Ovary (tissue), 7 donors: ENCODE measurements at regions not wholly inside any gene's neighbourhood (a gene's known extent, or its start where the extent isn't known, plus 50 kb on each side); places are given as distances from the start of the nearest gene placed in this dataset.
"Not testable (repeated sequence)": the region's sequence is repeated elsewhere in the genome, so short reads cannot be mapped to it uniquely, and the experiment has no call there.

Experiments used
- DNase-seq, 5 donors: peaks; one replicate each; pipeline ENCODE4 v3.0.0-alpha.2; 2019 to 2020
- H3K27ac ChIP-seq, 2 donors: fragments of 200-600 bp; one replicate each; pipeline versions ENCODE4 v1.5.1 to v1.8.0; 2019 to 2022
- H3K27me3 ChIP-seq: fragments of 200-600 bp; one replicate; pipeline ENCODE4 v1.8.0; 2022
- H3K36me3 ChIP-seq: fragments of 200-600 bp; sonication (generic); one replicate; pipeline ENCODE4 v1.5.1; 2019
- H3K4me1 ChIP-seq: one replicate; pipeline ENCODE4 v1.8.1; 2013; ENCODE audit warnings: mild to moderate bottlenecking, moderate library complexity; ENCODE audit not compliant: insufficient read depth
- H3K4me3 ChIP-seq: fragments of 200-600 bp; sonication (generic); one replicate; pipeline ENCODE4 v1.5.1; 2017
- H3K9me3 ChIP-seq, 2 donors: fragments of 200-600 bp in 1 of 2; sonication (generic) in 1 of 2; one replicate each; pipeline versions ENCODE4 v1.5.1 to v1.8.1; 2013 to 2019; ENCODE audit warnings: mild to moderate bottlenecking in 1 of 2, moderate library complexity in 1 of 2
- EP300 ChIP-seq: sonication (generic); formaldehyde crosslinking; IDR thresholded peaks from one replicate; pipeline ENCODE4 v1.6.1; 2017; ENCODE audit warnings: antibody characterized with exemption
- POLR2A ChIP-seq: fragments of 450-650 bp; IDR thresholded peaks from one replicate; pipeline ENCODE4 v1.6.1; 2017; ENCODE audit warnings: antibody characterized with exemption, mild to moderate bottlenecking, moderate library complexity
- WGBS, 3 donors: extraction: QIAGEN DNeasy Blood & Tissue Kit in 1 of 3; methylation state at CpG; one replicate each; pipeline versions ENCODE4 v1.1.5 to v1.1.7; 2013 to 2017; 5-methylcytosine and 5-hydroxymethylcytosine counted together
- intact Hi-C, 4 donors: fragments of 100-400 bp; cut with DNase I; formaldehyde crosslinking; loops; one replicate each; pipeline versions ENCODE4 v1.11.0 to v1.15.1; 2022 to 2023
- TF ChIP-seq, protein P1 (sequence below), 3 donors: fragments of 450-650 bp in 2 of 3; fragments of 200-600 bp in 1 of 3; IDR thresholded peaks; one replicate each; pipeline versions ENCODE4 v1.5.1 to v1.8.0; 2016 to 2022; ENCODE audit warnings: antibody characterized with exemption in 3 of 3, mild to moderate bottlenecking in 1 of 3
- donor health status: DM: no; HTN: no; CAD: no; lungs with moderate emphysema.
- donor health status: DM: no; HTN: no; CAD: no.
- donor health status: Bipolar disorder and iron deficiency.
- donor health status: DM: no; HTN: no; CAD: no.
- donor health status: DM: yes; HTN: yes; CAD: no.

DNA sequence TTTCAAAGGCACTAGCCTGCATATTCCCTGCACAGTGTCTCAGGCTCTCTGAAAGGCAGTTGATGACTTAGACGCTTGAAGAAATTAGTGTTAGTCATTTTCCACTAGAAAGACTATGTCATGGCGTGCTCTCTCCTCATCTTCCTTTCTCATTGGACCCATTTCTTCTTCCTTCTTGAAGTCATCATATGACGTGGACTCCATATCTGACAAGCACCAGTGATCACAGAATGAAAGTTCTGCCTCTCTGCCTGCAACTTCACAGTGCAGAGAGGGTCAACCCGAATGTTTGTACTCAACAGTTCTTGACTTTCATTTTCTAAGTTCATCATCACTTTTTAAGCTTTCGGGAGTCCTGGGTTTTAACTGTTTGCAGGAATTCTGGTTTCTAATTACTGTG is 63.7 kb upstream of the CYRIA start:
- Histone ChIP-seq H3K36me3 (no peaks in the 10 kb centered on the region), H3K27ac (no peak overlapping the region), H3K27me3 (no peaks in the 10 kb centered on the region), H3K4me1 (no peaks in the 10 kb centered on the region), H3K9me3 (no peaks in the 10 kb centered on the region), H3K4me3 (no peak overlapping the region)
- DNase-seq: no peak
- WGBS, 3 donors: 72 to 81% (median 77%) methylated on average over 5 of the region's 5 CpGs
- intact Hi-C loops: no loop called here
- TF ChIP-seq EP300 (no peak), POLR2A (no peak)
- TF ChIP-seq, protein P1, sequence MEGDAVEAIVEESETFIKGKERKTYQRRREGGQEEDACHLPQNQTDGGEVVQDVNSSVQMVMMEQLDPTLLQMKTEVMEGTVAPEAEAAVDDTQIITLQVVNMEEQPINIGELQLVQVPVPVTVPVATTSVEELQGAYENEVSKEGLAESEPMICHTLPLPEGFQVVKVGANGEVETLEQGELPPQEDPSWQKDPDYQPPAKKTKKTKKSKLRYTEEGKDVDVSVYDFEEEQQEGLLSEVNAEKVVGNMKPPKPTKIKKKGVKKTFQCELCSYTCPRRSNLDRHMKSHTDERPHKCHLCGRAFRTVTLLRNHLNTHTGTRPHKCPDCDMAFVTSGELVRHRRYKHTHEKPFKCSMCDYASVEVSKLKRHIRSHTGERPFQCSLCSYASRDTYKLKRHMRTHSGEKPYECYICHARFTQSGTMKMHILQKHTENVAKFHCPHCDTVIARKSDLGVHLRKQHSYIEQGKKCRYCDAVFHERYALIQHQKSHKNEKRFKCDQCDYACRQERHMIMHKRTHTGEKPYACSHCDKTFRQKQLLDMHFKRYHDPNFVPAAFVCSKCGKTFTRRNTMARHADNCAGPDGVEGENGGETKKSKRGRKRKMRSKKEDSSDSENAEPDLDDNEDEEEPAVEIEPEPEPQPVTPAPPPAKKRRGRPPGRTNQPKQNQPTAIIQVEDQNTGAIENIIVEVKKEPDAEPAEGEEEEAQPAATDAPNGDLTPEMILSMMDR (IDR thresholded peaks at IDR 0.05): no peak

GRCh38 chr2:16728351-16729136 is 62.9 kb upstream of the CYRIA start:
- DNase-seq: no peak
- Histone ChIP-seq H3K36me3 (no peaks in the 10 kb centered on the region), H3K9me3 (no peaks in the 10 kb centered on the region), H3K4me1 (no peaks in the 10 kb centered on the region), H3K27me3 (no peaks in the 10 kb centered on the region), H3K4me3 (no peak overlapping the region), H3K27ac (no peak overlapping the region)
- TF ChIP-seq, protein P1 (IDR thresholded peaks at IDR 0.05): no peak
- TF ChIP-seq EP300 (no peak), POLR2A (no peak)
- WGBS, 3 donors: 59 to 75% (median 62%) methylated on average over 4 of the region's 4 CpGs
- intact Hi-C loops: no loop called here

- H3K4me3 ChIP-seq, H3K27ac ChIP-seq, intact Hi-C loops, H3K36me3 ChIP-seq, H3K9me3 ChIP-seq, DNase-seq, H3K4me1 ChIP-seq, H3K27me3 ChIP-seq: not testable (repeated sequence)
- WGBS, 3 donors: 51 to 60% (median 54%) methylated on average over 2 of the region's 2 CpGs
Observed at GRCh38 chr2:16727849-16728248, 62.2 kb upstream of the CYRIA start.

- Histone ChIP-seq H3K4me1 (no peaks in the 10 kb centered on the region), H3K9me3 (no peaks in the 10 kb centered on the region), H3K27me3 (no peaks in the 10 kb centered on the region), H3K36me3 (no peaks in the 10 kb centered on the region), H3K27ac (no peak overlapping the region), H3K4me3 (no peak overlapping the region)
- 22 to 53% (median 35%) methylated on average over 4 of the region's 4 CpGs for WGBS, 3 donors
- TF ChIP-seq EP300 (no peak), POLR2A (no peak)
- TF ChIP-seq, protein P1 (IDR thresholded peaks at IDR 0.05): no peak
- intact Hi-C loops: no loop called here
- no peak for DNase-seq
Observed at GRCh38 chr2:16727256-16727655, 61.6 kb upstream of the CYRIA start.

DNA sequence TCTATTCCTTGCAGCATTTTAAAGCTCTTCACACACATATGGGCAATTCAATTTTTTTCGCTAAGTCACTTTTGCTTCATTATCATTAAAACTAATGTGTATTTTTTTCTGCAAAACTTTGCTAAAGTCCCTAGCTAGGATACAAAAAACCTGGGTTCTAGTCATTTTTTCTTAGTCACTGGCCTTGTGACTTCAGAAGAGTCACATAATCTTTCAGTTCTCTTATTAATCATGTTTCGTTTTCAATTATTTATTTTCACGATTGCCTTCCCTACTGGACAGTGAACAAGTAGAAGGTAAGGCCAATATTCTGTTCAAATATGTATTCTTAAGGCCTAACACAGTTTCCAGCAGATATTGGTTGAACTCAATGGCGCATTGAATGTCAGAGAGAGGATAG is 60.9 kb upstream of the CYRIA start:
- no peak for DNase-seq
- no peaks in the 10 kb centered on the region for H3K27me3 ChIP-seq
- no peak overlapping the region for H3K27ac ChIP-seq
- 92 to 97% (median 95%) methylated on average over 4 of the region's 4 CpGs for WGBS, 3 donors
- TF ChIP-seq POLR2A: no peak
- TF ChIP-seq, protein P1 (IDR thresholded peaks at IDR 0.05): no peak
- no peak for TF ChIP-seq EP300
- intact Hi-C loops: no loop called here
- H3K4me1 ChIP-seq: no peaks in the 10 kb centered on the region
- no peaks in the 10 kb centered on the region for H3K36me3 ChIP-seq
- no peaks in the 10 kb centered on the region for H3K9me3 ChIP-seq
- H3K4me3 ChIP-seq: no peak overlapping the region
